ENCODE measurements at regions not wholly inside any gene's neighbourhood (a gene's known extent, or its start where the extent isn't known, plus 50 kb on each side); places are given as distances from the start of the nearest gene placed in this dataset.
A peak's percentile ranks its signal among the peaks of the same experiment; 100 is the strongest.

DNA sequence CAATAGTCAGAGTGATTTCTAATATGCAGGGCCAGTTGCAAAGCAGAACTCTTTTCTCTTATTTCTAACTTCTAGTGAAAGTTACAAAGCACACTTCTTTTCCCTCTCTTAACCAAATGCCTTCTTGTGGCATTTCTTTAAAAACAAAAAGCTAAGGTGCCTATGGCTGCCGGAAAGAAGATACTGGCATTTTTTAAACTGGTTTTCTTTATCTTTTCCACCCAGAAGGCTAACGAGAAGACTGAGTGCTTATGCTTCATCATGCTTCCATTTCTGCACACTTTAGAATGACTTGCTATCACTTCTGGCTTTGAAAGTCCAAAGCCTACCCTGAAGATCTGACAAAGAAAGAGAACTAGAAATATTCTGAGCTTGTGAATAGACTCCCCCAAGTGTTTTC lies 141.3 kb downstream of the P2RY1 start:
- no peaks in the 10 kb centered on the region for H3K9me3 ChIP-seq
- H3K4me1 ChIP-seq (ENCODE audit: low read depth) = no peaks in the 10 kb centered on the region
- TF ChIP-seq, protein P1, sequence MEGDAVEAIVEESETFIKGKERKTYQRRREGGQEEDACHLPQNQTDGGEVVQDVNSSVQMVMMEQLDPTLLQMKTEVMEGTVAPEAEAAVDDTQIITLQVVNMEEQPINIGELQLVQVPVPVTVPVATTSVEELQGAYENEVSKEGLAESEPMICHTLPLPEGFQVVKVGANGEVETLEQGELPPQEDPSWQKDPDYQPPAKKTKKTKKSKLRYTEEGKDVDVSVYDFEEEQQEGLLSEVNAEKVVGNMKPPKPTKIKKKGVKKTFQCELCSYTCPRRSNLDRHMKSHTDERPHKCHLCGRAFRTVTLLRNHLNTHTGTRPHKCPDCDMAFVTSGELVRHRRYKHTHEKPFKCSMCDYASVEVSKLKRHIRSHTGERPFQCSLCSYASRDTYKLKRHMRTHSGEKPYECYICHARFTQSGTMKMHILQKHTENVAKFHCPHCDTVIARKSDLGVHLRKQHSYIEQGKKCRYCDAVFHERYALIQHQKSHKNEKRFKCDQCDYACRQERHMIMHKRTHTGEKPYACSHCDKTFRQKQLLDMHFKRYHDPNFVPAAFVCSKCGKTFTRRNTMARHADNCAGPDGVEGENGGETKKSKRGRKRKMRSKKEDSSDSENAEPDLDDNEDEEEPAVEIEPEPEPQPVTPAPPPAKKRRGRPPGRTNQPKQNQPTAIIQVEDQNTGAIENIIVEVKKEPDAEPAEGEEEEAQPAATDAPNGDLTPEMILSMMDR (IDR thresholded peaks at IDR 0.05) = no peak
- intact Hi-C loops (cut with DNase I, micrococcal nuclease) = no loop called here
- no peak for DNase-seq
- H3K4me3 ChIP-seq = no peak overlapping the region
- no peak for ATAC-seq
- H3K36me3 ChIP-seq (ENCODE audit: low read depth) = no peaks in the 10 kb centered on the region

DNA sequence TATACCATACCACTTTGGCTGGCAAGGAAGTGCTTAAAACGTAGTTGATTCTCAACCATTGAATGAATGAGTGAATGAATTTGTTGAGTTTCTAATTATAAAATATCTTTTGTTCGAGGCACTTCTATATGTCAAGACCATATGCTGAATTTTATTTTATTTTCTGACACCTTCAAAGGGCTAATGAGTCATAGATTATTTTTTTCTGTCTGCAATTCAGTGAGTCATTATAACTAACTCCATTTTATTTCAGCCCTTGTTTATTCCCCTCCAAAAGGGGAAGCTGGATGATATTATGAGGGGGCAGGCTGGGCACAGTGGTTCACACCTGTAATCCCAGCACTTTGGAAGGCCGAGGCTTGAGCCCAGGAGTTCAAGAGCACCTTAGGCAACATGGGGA lies 142.4 kb downstream of the P2RY1 start:
- H3K4me3 ChIP-seq = no peak overlapping the region
- H3K9me3 ChIP-seq = no peaks in the 10 kb centered on the region
- TF ChIP-seq, protein P1 (IDR thresholded peaks at IDR 0.05) = no peak
- H3K36me3 ChIP-seq (ENCODE audit: low read depth) = no peaks in the 10 kb centered on the region
- no peak for ATAC-seq
- DNase-seq = no peak
- H3K4me1 ChIP-seq (ENCODE audit: low read depth) = no peaks in the 10 kb centered on the region
- intact Hi-C loops (cut with DNase I, micrococcal nuclease) = no loop called here

DNA sequence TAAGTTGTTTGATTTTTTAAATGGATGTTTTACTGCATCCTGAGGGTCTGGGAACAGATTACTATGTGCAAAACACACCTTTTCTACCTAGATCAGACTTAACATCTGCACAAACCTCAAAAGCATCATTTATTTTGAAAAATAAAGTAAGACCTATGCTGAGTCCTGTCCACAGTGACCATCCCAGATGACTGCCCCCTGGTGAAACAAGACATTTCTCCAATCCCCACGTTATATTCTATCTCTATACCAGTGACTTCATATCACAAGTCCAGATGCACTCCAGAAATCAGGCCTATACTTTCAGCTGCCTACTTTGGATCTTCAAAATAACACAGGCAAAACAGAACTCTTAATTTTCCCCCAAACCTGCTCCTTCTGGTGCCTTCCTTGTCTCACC lies 143.2 kb downstream of the P2RY1 start:
- Histone ChIP-seq H3K9me3 (no peaks in the 10 kb centered on the region), H3K4me3 (no peak overlapping the region), H3K36me3 (ENCODE audit: low read depth) (no peaks in the 10 kb centered on the region), H3K4me1 (ENCODE audit: low read depth) (no peaks in the 10 kb centered on the region)
- TF ChIP-seq, protein P1 (IDR thresholded peaks at IDR 0.05) = no peak
- DNase-seq (no peak), ATAC-seq (no peak)
- intact Hi-C loops (cut with DNase I, micrococcal nuclease) = no loop called here

DNA sequence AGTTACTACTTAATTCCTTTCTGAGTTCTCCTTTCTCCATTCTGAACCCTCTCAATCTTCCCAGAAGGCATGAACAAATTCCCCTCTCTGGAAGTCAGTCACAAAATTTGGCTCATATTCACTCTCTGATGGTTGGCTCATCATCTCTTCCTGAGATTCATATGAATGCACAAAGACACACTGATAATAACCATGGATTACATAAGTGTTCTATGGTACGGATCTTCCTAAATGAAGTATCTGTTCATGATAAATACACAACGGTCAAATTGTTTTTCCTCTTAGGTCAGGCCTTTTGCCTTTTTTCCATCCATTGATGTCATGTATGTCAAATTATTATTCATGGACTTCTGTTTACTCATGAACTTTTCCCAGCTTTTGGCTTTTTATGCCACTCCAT lies 162.6 kb downstream of the P2RY1 start:
- TF ChIP-seq, protein P1 (IDR thresholded peaks at IDR 0.05) = no peak
- no peak for DNase-seq
- no peak for ATAC-seq
- Histone ChIP-seq H3K9me3 (no peaks in the 10 kb centered on the region), H3K4me1 (ENCODE audit: low read depth) (peaks cover 3% of the 10 kb centered on the region), H3K4me3 (no peak overlapping the region), H3K36me3 (ENCODE audit: low read depth) (no peaks in the 10 kb centered on the region)
- intact Hi-C loops (cut with DNase I, micrococcal nuclease) = no loop called here

DNA sequence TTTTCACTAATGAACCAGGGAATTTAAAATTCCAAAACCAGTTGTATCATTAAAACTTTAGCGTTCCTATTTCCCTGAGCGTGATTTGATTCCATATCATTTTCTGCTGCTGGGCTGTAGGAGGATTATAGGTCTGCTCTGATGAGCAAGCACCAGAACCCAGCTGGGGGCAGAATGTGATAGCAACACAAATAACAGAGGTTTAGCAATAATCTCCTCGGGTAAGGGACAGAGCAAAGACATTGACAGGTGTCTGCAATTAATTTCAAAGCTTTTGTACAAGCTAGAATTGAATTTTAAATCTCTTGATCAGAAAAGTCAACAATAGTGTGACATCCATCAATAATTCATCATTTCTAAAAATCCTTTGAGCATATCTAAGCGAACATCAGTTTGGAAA lies 163.4 kb upstream of the RAP2B start:
- TF ChIP-seq, protein P1 (IDR thresholded peaks at IDR 0.05) = no peak
- Histone ChIP-seq H3K4me1 (ENCODE audit: low read depth) (peaks cover 5% of the 10 kb centered on the region), H3K9me3 (no peaks in the 10 kb centered on the region), H3K4me3 (no peak overlapping the region), H3K36me3 (ENCODE audit: low read depth) (no peaks in the 10 kb centered on the region)
- ATAC-seq (no peak), DNase-seq (no peak)
- intact Hi-C loops (cut with DNase I, micrococcal nuclease) = no loop called here

DNA sequence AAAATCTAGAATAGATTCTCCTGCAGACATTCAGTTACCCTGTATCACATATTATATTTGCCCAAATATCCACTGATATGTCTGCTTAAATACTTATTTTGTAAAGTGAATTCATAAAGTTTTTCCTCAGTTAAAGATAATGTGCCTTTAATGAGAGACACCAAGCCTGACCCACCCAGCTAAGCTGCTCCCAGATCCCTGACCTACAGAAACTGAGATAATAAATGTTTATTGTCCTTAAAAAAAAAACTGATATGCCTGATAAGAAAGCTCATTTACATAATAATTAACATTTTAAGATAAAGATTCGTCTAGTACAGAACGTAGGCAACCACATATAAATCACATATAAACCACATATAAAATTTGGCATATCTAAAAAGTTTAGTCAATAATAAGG lies 161.7 kb upstream of the RAP2B start:
- DNase-seq (peak in 1 of 3 donors; percentile 24), ATAC-seq (peak; percentile 81)
- TF ChIP-seq, protein P1 (IDR thresholded peaks at IDR 0.05) = no peak
- Histone ChIP-seq H3K9me3 (no peaks in the 10 kb centered on the region), H3K4me1 (ENCODE audit: low read depth) (peaks cover 5% of the 10 kb centered on the region), H3K36me3 (ENCODE audit: low read depth) (no peaks in the 10 kb centered on the region), H3K4me3 (no peak overlapping the region)
- intact Hi-C loops (cut with DNase I, micrococcal nuclease) = no loop called here

Measured in mucosa of descending colon (tissue), 3 donors.